Upper lobe of left lung (tissue), 6 donors: ENCODE measurements at regions not wholly inside any gene's neighbourhood (a gene's known extent, or its start where the extent isn't known, plus 50 kb on each side); places are given as distances from the start of the nearest gene placed in this dataset.

Experiments used
- ATAC-seq, 2 donors: fragments of 200-7000 bp; cut with Tn5 transposase; one replicate each; pipeline ENCODE4 v1.9.1; 2022; ENCODE audit warnings: mild to moderate bottlenecking in 2 of 2, moderate library complexity in 2 of 2; ENCODE audit not compliant: low FRiP score in 2 of 2
- DNase-seq, 2 donors: peaks; one replicate each; pipeline ENCODE4 v3.0.0-alpha.2; 2019 to 2020
- H3K27ac ChIP-seq, 4 donors: fragments of 200-600 bp; sonication (generic); one replicate each; pipeline ENCODE4 v1.5.1; 2016 to 2019
- H3K27me3 ChIP-seq, 4 donors: fragments of 200-600 bp; sonication (generic); one replicate each; pipeline ENCODE4 v1.5.1; 2017 to 2019
- H3K36me3 ChIP-seq, 4 donors: fragments of 200-600 bp; sonication (generic); one replicate each; pipeline ENCODE4 v1.5.1; 2016 to 2019
- H3K4me1 ChIP-seq, 4 donors: fragments of 200-600 bp; sonication (generic); one replicate each; pipeline ENCODE4 v1.5.1; 2018 to 2019
- H3K4me3 ChIP-seq, 4 donors: fragments of 200-600 bp; sonication (generic); one replicate each; pipeline ENCODE4 v1.5.1; 2017 to 2019; ENCODE audit warnings: mild to moderate bottlenecking in 2 of 4, moderate library complexity in 1 of 4
- H3K9me3 ChIP-seq, 4 donors: fragments of 200-600 bp; sonication (generic); one replicate each; pipeline ENCODE4 v1.5.1; 2018 to 2019
- CTCF ChIP-seq, 6 experiments: fragments of 450-650 bp in 4 of 6; fragments of 200-600 bp in 2 of 6; sonication (generic) in 2 of 6; IDR thresholded peaks; one replicate each; pipeline ENCODE4 v1.5.1; 2016 to 2019; ENCODE audit warnings: antibody characterized with exemption in 6 of 6
- EP300 ChIP-seq, 4 donors: sonication (generic); formaldehyde crosslinking; IDR thresholded peaks; one replicate each; pipeline ENCODE4 v1.5.1; 2017; ENCODE audit warnings: antibody characterized with exemption in 4 of 4, control low read depth in 2 of 4
- POLR2A ChIP-seq, 4 donors: fragments of 450-650 bp; IDR thresholded peaks; one replicate each; pipeline ENCODE4 v1.5.1; 2016 to 2017; ENCODE audit warnings: antibody characterized with exemption in 4 of 4, mild to moderate bottlenecking in 2 of 4
- POLR2AphosphoS5 ChIP-seq, 2 donors: sonication (generic); formaldehyde crosslinking; IDR thresholded peaks; one replicate each; pipeline ENCODE4 v1.5.1; 2017; ENCODE audit warnings: antibody characterized with exemption in 2 of 2
- WGBS, 2 donors: methylation state at CpG; one replicate each; pipeline ENCODE4 v1.1.5; 2017 to 2018; 5-methylcytosine and 5-hydroxymethylcytosine counted together
- donor health status: DM: no; HTN: no; CAD: no; lungs with moderate emphysema.
- donor health status: DM: no; HTN: yes; CAD: no; lungs with severe emphysema.

- 58 to 66% methylated on average over 3 of the region's 3 CpGs for WGBS, 2 donors
Measured at GRCh38 chr2:189231719-189232323, 52.3 kb upstream of the COL5A2 start.

GRCh38 chr2:189232759-189233406 is 53.3 kb upstream of the COL5A2 start:
- no peak for ATAC-seq
- H3K36me3 ChIP-seq: no peaks in the 10 kb centered on the region
- TF ChIP-seq POLR2AphosphoS5 (IDR thresholded peaks at IDR 0.05) (no peak), CTCF (IDR thresholded peaks at IDR 0.05) (no peak), POLR2A (IDR thresholded peaks at IDR 0.05) (no peak), EP300 (IDR thresholded peaks at IDR 0.05) (no peak)

More at GRCh38 chr2:189231719-189232323, 52.3 kb upstream of the COL5A2 start:
- Histone ChIP-seq H3K27me3 (no peaks in the 10 kb centered on the region), H3K27ac (no peak overlapping the region), H3K36me3 (no peaks in the 10 kb centered on the region), H3K4me3 (no peak overlapping the region), H3K4me1 (no peaks in the 10 kb centered on the region), H3K9me3 (no peaks in the 10 kb centered on the region)
- DNase-seq (peak in 1 of 2 donors; percentile 22), ATAC-seq (no peak)
- no peak for TF ChIP-seq POLR2A (IDR thresholded peaks at IDR 0.05)
- no peak for TF ChIP-seq EP300 (IDR thresholded peaks at IDR 0.05)
- TF ChIP-seq CTCF (IDR thresholded peaks at IDR 0.05): no peak
- TF ChIP-seq POLR2AphosphoS5 (IDR thresholded peaks at IDR 0.05): no peak

GRCh38 chr2:189233527-189233926 is 54.0 kb upstream of the COL5A2 start:
- no peak for ATAC-seq
- no peaks in the 10 kb centered on the region for H3K9me3 ChIP-seq
- H3K36me3 ChIP-seq: no peaks in the 10 kb centered on the region
- no peak overlapping the region for H3K4me3 ChIP-seq
- no peaks in the 10 kb centered on the region for H3K27me3 ChIP-seq
- H3K27ac ChIP-seq: no peak overlapping the region
- H3K4me1 ChIP-seq: no peaks in the 10 kb centered on the region
- no peak for TF ChIP-seq POLR2AphosphoS5 (IDR thresholded peaks at IDR 0.05)
- TF ChIP-seq EP300 (IDR thresholded peaks at IDR 0.05): no peak
- TF ChIP-seq CTCF (IDR thresholded peaks at IDR 0.05): no peak
- TF ChIP-seq POLR2A (IDR thresholded peaks at IDR 0.05): no peak
- WGBS, 2 donors: 92 to 94% methylated on average over 2 of the region's 2 CpGs
- DNase-seq: no peak

More at GRCh38 chr2:189232759-189233406, 53.3 kb upstream of the COL5A2 start:
- H3K4me1 ChIP-seq: no peaks in the 10 kb centered on the region
- no peak for DNase-seq
- no peaks in the 10 kb centered on the region for H3K9me3 ChIP-seq
- no peak overlapping the region for H3K4me3 ChIP-seq
- no peaks in the 10 kb centered on the region for H3K27me3 ChIP-seq
- H3K27ac ChIP-seq: no peak overlapping the region

- no peak for DNase-seq
- H3K36me3 ChIP-seq: no peaks in the 10 kb centered on the region
- H3K4me1 ChIP-seq: no peaks in the 10 kb centered on the region
- no peaks in the 10 kb centered on the region for H3K9me3 ChIP-seq
- H3K27me3 ChIP-seq: no peaks in the 10 kb centered on the region
- no peak for TF ChIP-seq POLR2AphosphoS5 (IDR thresholded peaks at IDR 0.05)
- TF ChIP-seq POLR2A (IDR thresholded peaks at IDR 0.05): no peak
- no peak for TF ChIP-seq EP300 (IDR thresholded peaks at IDR 0.05)
- TF ChIP-seq CTCF (IDR thresholded peaks at IDR 0.05): no peak
- no peak overlapping the region for H3K4me3 ChIP-seq
- no peak for ATAC-seq
- no peak overlapping the region for H3K27ac ChIP-seq
Measured at GRCh38 chr2:189234991-189235390, 55.4 kb upstream of the COL5A2 start.

- no peak overlapping the region for H3K27ac ChIP-seq
- H3K4me1 ChIP-seq: no peaks in the 10 kb centered on the region
- H3K36me3 ChIP-seq: no peaks in the 10 kb centered on the region
- H3K27me3 ChIP-seq: no peaks in the 10 kb centered on the region
- no peak for DNase-seq
- ATAC-seq: no peak
- no peak for TF ChIP-seq CTCF (IDR thresholded peaks at IDR 0.05)
- TF ChIP-seq POLR2AphosphoS5 (IDR thresholded peaks at IDR 0.05): no peak
- no peak for TF ChIP-seq POLR2A (IDR thresholded peaks at IDR 0.05)
- TF ChIP-seq EP300 (IDR thresholded peaks at IDR 0.05): no peak
- no peak overlapping the region for H3K4me3 ChIP-seq
- H3K9me3 ChIP-seq: no peaks in the 10 kb centered on the region
- WGBS, 2 donors: 94 to 98% methylated on average over 2 of the region's 2 CpGs
Measured at GRCh38 chr2:189236066-189236465, 56.5 kb upstream of the COL5A2 start.
